SH-SY5Y (cell line): ENCODE measurements at regions not wholly inside any gene's neighbourhood (a gene's known extent, or its start where the extent isn't known, plus 50 kb on each side); places are given as distances from the start of the nearest gene placed in this dataset.

Experiments
- GATA2 ChIP-seq: IDR thresholded peaks from 2 replicates; pipeline ENCODE4 v1.6.1; 2011; ENCODE audit warnings: mild to moderate bottlenecking, low read depth, low read length
- GATA3 ChIP-seq: IDR thresholded peaks from 2 replicates; pipeline ENCODE4 v1.6.1; 2011; ENCODE audit warnings: low read depth, mild to moderate bottlenecking, low read length, moderate library complexity

DNA sequence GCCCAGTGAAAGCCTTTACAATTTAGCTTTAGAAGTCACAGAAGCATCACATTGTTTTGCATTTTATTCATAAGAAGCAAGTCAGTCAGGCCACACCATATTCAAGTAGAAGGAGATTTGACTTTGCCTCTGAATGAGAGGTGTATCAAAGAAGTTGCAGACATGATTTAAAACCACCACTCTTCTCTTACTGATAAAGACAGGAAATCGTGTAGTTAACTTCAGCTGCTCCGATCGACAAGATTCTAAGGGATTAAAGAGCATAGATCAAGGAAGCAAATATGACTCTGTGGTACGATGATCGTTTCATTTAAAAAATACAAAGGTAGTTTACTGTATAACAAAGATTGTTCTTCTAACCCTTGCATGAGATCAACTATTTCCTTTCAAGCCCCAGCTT, 328.0 kb upstream of the PPP1R2C start:
- TF ChIP-seq GATA2 = no peak
- TF ChIP-seq GATA3 = no peak
